ENCODE measurements at regions not wholly inside any gene's neighbourhood (a gene's known extent, or its start where the extent isn't known, plus 50 kb on each side); places are given as distances from the start of the nearest gene placed in this dataset.

DNA sequence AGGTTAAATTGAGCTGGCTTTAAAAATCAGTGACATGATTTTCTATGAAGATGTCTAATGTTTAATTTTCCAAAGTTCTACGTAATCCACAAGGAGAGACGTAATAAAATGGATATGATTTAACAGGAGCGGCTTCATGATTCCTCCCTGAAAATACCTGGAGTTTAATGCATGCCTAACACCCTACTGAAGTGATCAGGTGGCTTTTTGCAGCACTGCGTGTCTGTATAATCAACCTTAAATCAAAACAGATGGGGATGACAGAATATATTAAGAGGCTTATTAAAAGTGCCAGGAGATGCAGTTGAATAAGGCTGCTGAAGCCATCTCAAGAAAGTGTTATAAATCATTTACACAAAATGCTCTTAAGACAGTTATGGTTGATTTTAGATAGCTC, 112.4 kb upstream of the TLR3 start:
- TF ChIP-seq, protein P1, sequence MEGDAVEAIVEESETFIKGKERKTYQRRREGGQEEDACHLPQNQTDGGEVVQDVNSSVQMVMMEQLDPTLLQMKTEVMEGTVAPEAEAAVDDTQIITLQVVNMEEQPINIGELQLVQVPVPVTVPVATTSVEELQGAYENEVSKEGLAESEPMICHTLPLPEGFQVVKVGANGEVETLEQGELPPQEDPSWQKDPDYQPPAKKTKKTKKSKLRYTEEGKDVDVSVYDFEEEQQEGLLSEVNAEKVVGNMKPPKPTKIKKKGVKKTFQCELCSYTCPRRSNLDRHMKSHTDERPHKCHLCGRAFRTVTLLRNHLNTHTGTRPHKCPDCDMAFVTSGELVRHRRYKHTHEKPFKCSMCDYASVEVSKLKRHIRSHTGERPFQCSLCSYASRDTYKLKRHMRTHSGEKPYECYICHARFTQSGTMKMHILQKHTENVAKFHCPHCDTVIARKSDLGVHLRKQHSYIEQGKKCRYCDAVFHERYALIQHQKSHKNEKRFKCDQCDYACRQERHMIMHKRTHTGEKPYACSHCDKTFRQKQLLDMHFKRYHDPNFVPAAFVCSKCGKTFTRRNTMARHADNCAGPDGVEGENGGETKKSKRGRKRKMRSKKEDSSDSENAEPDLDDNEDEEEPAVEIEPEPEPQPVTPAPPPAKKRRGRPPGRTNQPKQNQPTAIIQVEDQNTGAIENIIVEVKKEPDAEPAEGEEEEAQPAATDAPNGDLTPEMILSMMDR (IDR thresholded peaks at IDR 0.05) = no peak
- TF ChIP-seq POLR2A (IDR thresholded peaks at IDR 0.05) = no peak

Measured in body of pancreas (tissue), 4 donors.